ENCODE measurements at regions not wholly inside any gene's neighbourhood (a gene's known extent, or its start where the extent isn't known, plus 50 kb on each side); places are given as distances from the start of the nearest gene placed in this dataset.
"Not testable (repeated sequence)": the region's sequence is repeated elsewhere in the genome, so short reads cannot be mapped to it uniquely, and the experiment has no call there.

DNA sequence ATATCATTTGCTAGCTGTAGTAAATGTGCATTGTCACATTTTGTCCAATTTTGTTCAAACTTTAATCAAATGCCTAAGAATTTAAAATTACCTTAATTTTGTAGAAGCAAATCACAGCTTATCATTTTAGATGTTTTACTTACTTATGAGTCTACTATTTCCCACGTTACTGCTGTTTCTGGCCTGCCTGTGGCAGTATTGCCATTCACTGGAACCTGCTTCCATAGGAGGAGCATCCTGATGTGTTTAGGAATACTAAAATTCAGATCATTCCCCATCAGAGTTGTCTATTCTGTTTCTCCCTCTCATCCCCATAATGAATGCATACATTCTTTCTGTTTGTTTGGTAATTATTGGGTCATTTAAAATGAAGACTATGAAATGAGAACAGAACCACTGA is 119.5 kb upstream of the SNRPN start:
- Histone ChIP-seq H3K4me1 (ENCODE audit: insufficient read depth, insufficient read length) (no peaks in the 10 kb centered on the region), H3K4me3 (ENCODE audit: insufficient read length, low read depth) (no peak overlapping the region), H3K9me3 (ENCODE audit: insufficient read depth, low read length) (no peaks in the 10 kb centered on the region), H3K36me3 (ENCODE audit: insufficient read depth, insufficient read length, low read length) (no peaks in the 10 kb centered on the region), H3K9ac (ENCODE audit: insufficient read length, low read depth) (no peak overlapping the region), H3K27me3 (ENCODE audit: insufficient read depth, insufficient read length) (no peaks in the 10 kb centered on the region)
- no peak for TF ChIP-seq SUZ12 (IDR thresholded peaks at IDR 0.05; ENCODE audit: extremely low read depth, insufficient read depth, insufficient read length)
- TF ChIP-seq ZNF274 (IDR thresholded peaks at IDR 0.05; ENCODE audit: low read depth, low read length), result no peak
- TF ChIP-seq YY1 (IDR thresholded peaks at IDR 0.05; ENCODE audit: insufficient read depth, insufficient read length), result no peak
- no peak for DNase-seq (ENCODE audit: low read depth, low spot score)

DNA sequence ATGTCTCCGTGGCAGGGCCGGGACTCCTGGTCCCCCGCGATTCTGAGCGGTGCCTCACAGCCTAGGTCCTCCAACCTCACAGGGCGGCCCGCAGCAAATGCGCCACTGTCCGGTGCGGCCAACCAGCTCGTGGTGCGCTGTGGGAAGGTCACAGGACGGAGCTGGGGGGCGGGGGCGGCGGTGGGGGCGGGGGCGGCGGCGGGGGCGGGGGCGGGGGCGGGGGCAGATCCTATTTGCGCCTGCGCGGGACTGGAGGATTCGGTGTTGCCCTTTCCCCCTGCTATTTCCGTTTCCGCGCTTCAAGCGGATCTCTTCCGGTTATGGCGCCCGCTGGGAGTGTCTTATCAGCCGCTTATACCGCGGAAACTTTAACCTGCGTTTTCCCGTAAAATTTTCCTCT is 106.7 kb upstream of the SNRPN start:
- Histone ChIP-seq H3K36me3 (ENCODE audit: insufficient read depth, insufficient read length, low read length) (no peaks in the 10 kb centered on the region), H3K9me3 (ENCODE audit: insufficient read depth, low read length) (no peaks in the 10 kb centered on the region), H3K27me3 (ENCODE audit: insufficient read depth, insufficient read length) (no peaks in the 10 kb centered on the region), H3K9ac (ENCODE audit: insufficient read length, low read depth) (no peak overlapping the region), H3K4me1 (ENCODE audit: insufficient read depth, insufficient read length) (no peaks in the 10 kb centered on the region), H3K4me3 (ENCODE audit: insufficient read length, low read depth) (peak overlapping the region; percentile 26)
- no peak for TF ChIP-seq YY1 (IDR thresholded peaks at IDR 0.05; ENCODE audit: insufficient read depth, insufficient read length)
- no peak for TF ChIP-seq SUZ12 (IDR thresholded peaks at IDR 0.05; ENCODE audit: extremely low read depth, insufficient read depth, insufficient read length)
- TF ChIP-seq ZNF274 (IDR thresholded peaks at IDR 0.05; ENCODE audit: low read depth, low read length), result no peak
- DNase-seq (ENCODE audit: low read depth, low spot score), result no peak

GRCh38 chr15:24856397-24857390 is 98.1 kb upstream of the SNRPN start:
- no peaks in the 10 kb centered on the region for H3K36me3 ChIP-seq (ENCODE audit: insufficient read depth, insufficient read length, low read length)
- H3K4me3 ChIP-seq (ENCODE audit: insufficient read length, low read depth), result peak overlapping the region; percentile 40
- H3K9me3 ChIP-seq (ENCODE audit: insufficient read depth, low read length), result no peaks in the 10 kb centered on the region
- no peaks in the 10 kb centered on the region for H3K4me1 ChIP-seq (ENCODE audit: insufficient read depth, insufficient read length)
- H3K27me3 ChIP-seq (ENCODE audit: insufficient read depth, insufficient read length), result no peaks in the 10 kb centered on the region
- no peak for TF ChIP-seq YY1 (IDR thresholded peaks at IDR 0.05; ENCODE audit: insufficient read depth, insufficient read length)
- no peak for TF ChIP-seq SUZ12 (IDR thresholded peaks at IDR 0.05; ENCODE audit: extremely low read depth, insufficient read depth, insufficient read length)
- no peak for TF ChIP-seq ZNF274 (IDR thresholded peaks at IDR 0.05; ENCODE audit: low read depth, low read length)
- peak overlapping the region; percentile 67 for H3K9ac ChIP-seq (ENCODE audit: insufficient read length, low read depth)
- peak; percentile 97 for DNase-seq (ENCODE audit: low read depth, low spot score)

- H3K4me1 ChIP-seq (ENCODE audit: insufficient read depth, insufficient read length), result no peaks in the 10 kb centered on the region
- no peaks in the 10 kb centered on the region for H3K9me3 ChIP-seq (ENCODE audit: insufficient read depth, low read length)
- TF ChIP-seq ZNF274 (IDR thresholded peaks at IDR 0.05; ENCODE audit: low read depth, low read length) (no peak), SUZ12 (IDR thresholded peaks at IDR 0.05; ENCODE audit: extremely low read depth, insufficient read depth, insufficient read length) (no peak), YY1 (IDR thresholded peaks at IDR 0.05; ENCODE audit: insufficient read depth, insufficient read length) (no peak)
- no peaks in the 10 kb centered on the region for H3K36me3 ChIP-seq (ENCODE audit: insufficient read depth, insufficient read length, low read length)
- H3K4me3 ChIP-seq (ENCODE audit: insufficient read length, low read depth), result peak overlapping the region; percentile 9
- no peak for DNase-seq (ENCODE audit: low read depth, low spot score)
- H3K9ac ChIP-seq (ENCODE audit: insufficient read length, low read depth), result no peak overlapping the region
- H3K27me3 ChIP-seq (ENCODE audit: insufficient read depth, insufficient read length), result no peaks in the 10 kb centered on the region
Observed at GRCh38 chr15:24857763-24858162, 97.0 kb upstream of the SNRPN start.

GRCh38 chr15:24858183-24858582 is 96.6 kb upstream of the SNRPN start:
- H3K9ac ChIP-seq (ENCODE audit: insufficient read length, low read depth); H3K4me1 ChIP-seq (ENCODE audit: insufficient read depth, insufficient read length): not testable (repeated sequence)
- H3K4me3 ChIP-seq (ENCODE audit: insufficient read length, low read depth), result peak overlapping the region; percentile 9

DNA sequence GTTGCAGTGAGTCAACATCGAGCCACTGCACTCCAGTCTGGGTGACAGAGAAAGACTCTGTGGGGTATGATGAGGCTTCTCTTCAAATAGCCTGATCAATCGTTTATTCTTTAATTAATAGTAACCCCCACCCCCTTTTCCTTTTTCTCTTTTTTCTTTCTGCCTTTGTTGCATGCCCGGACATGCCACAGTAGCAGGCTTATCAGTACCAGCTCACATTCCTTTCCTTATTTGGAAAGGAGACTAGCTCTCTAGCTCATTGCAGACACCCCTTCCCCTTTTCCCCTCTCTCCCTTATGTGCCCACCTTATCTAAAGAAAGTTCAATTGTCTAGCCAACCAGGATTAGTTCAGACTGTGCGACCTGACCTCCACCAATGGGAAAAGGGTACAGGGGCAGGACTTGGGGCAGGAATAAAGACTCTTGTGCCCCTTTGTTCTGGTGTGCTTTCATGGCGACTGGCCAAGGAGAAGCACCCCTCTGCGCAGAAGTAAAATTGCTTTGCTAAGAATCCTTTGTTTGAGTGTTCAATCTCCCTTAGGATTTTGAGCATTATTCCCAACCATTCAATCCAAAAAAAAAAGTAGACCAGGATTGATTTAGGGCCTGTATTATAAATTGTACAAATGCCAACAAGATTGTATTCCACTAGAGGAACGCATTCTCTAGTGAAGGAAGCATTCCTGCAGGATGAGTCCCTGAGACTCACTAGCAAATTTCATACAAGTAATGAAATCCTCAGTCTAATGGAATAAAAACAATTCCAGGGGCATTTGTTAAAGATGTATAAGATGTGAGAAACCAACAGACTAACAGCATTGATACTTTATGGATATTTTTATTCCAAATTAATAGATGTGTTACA is 95.8 kb upstream of the SNRPN start:
- Histone ChIP-seq H3K9me3 (ENCODE audit: insufficient read depth, low read length) (no peaks in the 10 kb centered on the region), H3K27me3 (ENCODE audit: insufficient read depth, insufficient read length) (no peaks in the 10 kb centered on the region), H3K9ac (ENCODE audit: insufficient read length, low read depth) (no peak overlapping the region), H3K36me3 (ENCODE audit: insufficient read depth, insufficient read length, low read length) (no peaks in the 10 kb centered on the region), H3K4me3 (ENCODE audit: insufficient read length, low read depth) (no peak overlapping the region), H3K4me1 (ENCODE audit: insufficient read depth, insufficient read length) (peaks cover 3% of the 10 kb centered on the region)
- no peak for TF ChIP-seq YY1 (IDR thresholded peaks at IDR 0.05; ENCODE audit: insufficient read depth, insufficient read length)
- TF ChIP-seq SUZ12 (IDR thresholded peaks at IDR 0.05; ENCODE audit: extremely low read depth, insufficient read depth, insufficient read length), result no peak
- DNase-seq (ENCODE audit: low read depth, low spot score), result no peak

More at GRCh38 chr15:24858183-24858582, 96.6 kb upstream of the SNRPN start:
- H3K27me3 ChIP-seq (ENCODE audit: insufficient read depth, insufficient read length); DNase-seq (ENCODE audit: low read depth, low spot score); H3K36me3 ChIP-seq (ENCODE audit: insufficient read depth, insufficient read length, low read length); H3K9me3 ChIP-seq (ENCODE audit: insufficient read depth, low read length): not testable (repeated sequence)

Measured in NT2/D1 (cell line).